ENCODE measurements at regions not wholly inside any gene's neighbourhood (a gene's known extent, or its start where the extent isn't known, plus 50 kb on each side); places are given as distances from the start of the nearest gene placed in this dataset.

DNA sequence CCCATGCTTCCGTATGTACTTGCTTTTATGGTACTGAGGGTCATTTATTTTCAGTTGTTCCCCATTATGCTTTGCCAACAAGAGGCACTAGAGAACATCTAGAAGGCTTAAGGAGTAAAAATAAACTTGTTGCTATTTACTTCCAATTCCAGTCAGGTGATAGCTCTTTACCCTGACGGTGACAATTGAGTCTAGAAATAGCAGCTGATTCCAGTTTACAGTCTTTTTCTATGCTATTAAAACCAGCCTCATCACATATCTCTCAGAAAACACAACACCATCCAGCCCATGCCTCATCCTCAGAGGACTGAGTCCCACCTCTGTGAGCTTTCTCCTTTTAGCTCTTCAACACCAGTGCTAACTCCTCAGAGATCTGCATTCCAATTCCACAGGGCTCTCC lies 327.0 kb downstream of the GPD2 start:
- H3K4me2 ChIP-seq (ENCODE audit: low read length) = no peak overlapping the region
- no peak for TF ChIP-seq EZH2phosphoT487 (IDR thresholded peaks at IDR 0.05; ENCODE audit: borderline replicate concordance, low read length)
- TF ChIP-seq, protein P1, sequence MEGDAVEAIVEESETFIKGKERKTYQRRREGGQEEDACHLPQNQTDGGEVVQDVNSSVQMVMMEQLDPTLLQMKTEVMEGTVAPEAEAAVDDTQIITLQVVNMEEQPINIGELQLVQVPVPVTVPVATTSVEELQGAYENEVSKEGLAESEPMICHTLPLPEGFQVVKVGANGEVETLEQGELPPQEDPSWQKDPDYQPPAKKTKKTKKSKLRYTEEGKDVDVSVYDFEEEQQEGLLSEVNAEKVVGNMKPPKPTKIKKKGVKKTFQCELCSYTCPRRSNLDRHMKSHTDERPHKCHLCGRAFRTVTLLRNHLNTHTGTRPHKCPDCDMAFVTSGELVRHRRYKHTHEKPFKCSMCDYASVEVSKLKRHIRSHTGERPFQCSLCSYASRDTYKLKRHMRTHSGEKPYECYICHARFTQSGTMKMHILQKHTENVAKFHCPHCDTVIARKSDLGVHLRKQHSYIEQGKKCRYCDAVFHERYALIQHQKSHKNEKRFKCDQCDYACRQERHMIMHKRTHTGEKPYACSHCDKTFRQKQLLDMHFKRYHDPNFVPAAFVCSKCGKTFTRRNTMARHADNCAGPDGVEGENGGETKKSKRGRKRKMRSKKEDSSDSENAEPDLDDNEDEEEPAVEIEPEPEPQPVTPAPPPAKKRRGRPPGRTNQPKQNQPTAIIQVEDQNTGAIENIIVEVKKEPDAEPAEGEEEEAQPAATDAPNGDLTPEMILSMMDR (IDR thresholded peaks at IDR 0.05; ENCODE audit: low read depth, low read length, poor library complexity, severe bottlenecking) = no peak
- no peaks in the 10 kb centered on the region for H3K36me3 ChIP-seq (ENCODE audit: control insufficient read depth, low read length)
- no peaks in the 10 kb centered on the region for H3K79me2 ChIP-seq (ENCODE audit: control insufficient read depth, low read length)
- no peaks in the 10 kb centered on the region for H3K9me2 ChIP-seq (replicated peaks; ENCODE audit: control insufficient read depth, low read length)
- no peaks in the 10 kb centered on the region for H4K20me1 ChIP-seq (ENCODE audit: control insufficient read depth, insufficient read depth, low read depth, low read length)
- no peaks in the 10 kb centered on the region for H3F3A ChIP-seq (ENCODE audit: control insufficient read depth, insufficient read depth)
- H3K4me3 ChIP-seq (ENCODE audit: low read length) = no peak overlapping the region
- no peaks in the 10 kb centered on the region for H3K4me1 ChIP-seq (ENCODE audit: control insufficient read depth, low read length)
- H3K27me3 ChIP-seq (ENCODE audit: control insufficient read depth, low read length) = no peaks in the 10 kb centered on the region
- H3K9me3 ChIP-seq (ENCODE audit: control insufficient read depth, insufficient read depth, low read length) = no peaks in the 10 kb centered on the region
- H3K27ac ChIP-seq (ENCODE audit: low read depth, low read length) = no peak overlapping the region

DNA sequence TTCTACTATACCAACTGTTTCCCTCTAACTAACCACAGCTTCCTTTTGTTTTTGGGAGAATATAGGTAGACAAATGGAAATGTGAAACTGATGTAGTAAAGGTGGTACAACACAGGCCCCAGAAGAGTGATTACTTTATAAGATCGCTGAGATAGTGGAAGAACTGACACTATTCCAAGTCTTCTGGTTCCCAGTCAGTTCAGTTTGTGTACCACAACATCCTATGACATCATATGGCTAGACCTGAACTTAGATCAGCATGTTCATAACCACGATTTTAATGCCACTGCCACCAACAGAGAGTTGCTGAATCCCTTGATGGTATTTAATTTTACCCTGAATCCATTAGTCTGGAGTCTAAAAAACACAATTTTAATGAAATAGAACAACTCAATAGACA lies 328.9 kb downstream of the GPD2 start:
- no peaks in the 10 kb centered on the region for H4K20me1 ChIP-seq (ENCODE audit: control insufficient read depth, insufficient read depth, low read depth, low read length)
- H3K36me3 ChIP-seq (ENCODE audit: control insufficient read depth, low read length) = no peaks in the 10 kb centered on the region
- H3K4me2 ChIP-seq (ENCODE audit: low read length) = no peak overlapping the region
- no peak for TF ChIP-seq EZH2phosphoT487 (IDR thresholded peaks at IDR 0.05; ENCODE audit: borderline replicate concordance, low read length)
- no peaks in the 10 kb centered on the region for H3K79me2 ChIP-seq (ENCODE audit: control insufficient read depth, low read length)
- no peak overlapping the region for H3K4me3 ChIP-seq (ENCODE audit: low read length)
- no peaks in the 10 kb centered on the region for H3F3A ChIP-seq (ENCODE audit: control insufficient read depth, insufficient read depth)
- H3K9me3 ChIP-seq (ENCODE audit: control insufficient read depth, insufficient read depth, low read length) = no peaks in the 10 kb centered on the region
- H3K9me2 ChIP-seq (replicated peaks; ENCODE audit: control insufficient read depth, low read length) = no peaks in the 10 kb centered on the region
- no peak overlapping the region for H3K27ac ChIP-seq (ENCODE audit: low read depth, low read length)
- H3K27me3 ChIP-seq (ENCODE audit: control insufficient read depth, low read length) = no peaks in the 10 kb centered on the region
- H3K4me1 ChIP-seq (ENCODE audit: control insufficient read depth, low read length) = no peaks in the 10 kb centered on the region

DNA sequence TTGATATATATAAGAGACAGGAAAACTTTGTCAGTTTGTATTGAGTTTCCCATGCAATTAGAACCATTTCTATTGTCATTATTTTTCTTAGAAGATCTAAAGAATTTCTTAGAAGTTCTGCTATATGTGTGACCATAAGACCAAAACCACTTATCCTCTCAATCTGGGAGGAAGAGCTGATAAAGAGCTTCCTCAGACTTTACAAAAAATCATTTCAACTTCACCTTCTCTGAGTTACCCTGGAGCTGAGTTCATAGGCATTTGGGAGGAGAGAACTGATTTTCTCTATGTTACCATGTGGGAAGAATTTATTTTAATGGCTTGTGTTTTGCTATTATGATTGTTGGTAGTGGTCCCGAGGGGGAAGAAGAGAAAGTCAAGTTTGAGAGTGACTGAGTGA lies 329.3 kb downstream of the GPD2 start:
- Histone ChIP-seq H3K4me1 (ENCODE audit: control insufficient read depth, low read length) (no peaks in the 10 kb centered on the region), H3K9me3 (ENCODE audit: control insufficient read depth, insufficient read depth, low read length) (no peaks in the 10 kb centered on the region), H3K4me2 (ENCODE audit: low read length) (no peak overlapping the region), H3K36me3 (ENCODE audit: control insufficient read depth, low read length) (no peaks in the 10 kb centered on the region), H3K4me3 (ENCODE audit: low read length) (no peak overlapping the region), H3K79me2 (ENCODE audit: control insufficient read depth, low read length) (no peaks in the 10 kb centered on the region), H3K27me3 (ENCODE audit: control insufficient read depth, low read length) (no peaks in the 10 kb centered on the region), H3K27ac (ENCODE audit: low read depth, low read length) (no peak overlapping the region), H3F3A (ENCODE audit: control insufficient read depth, insufficient read depth) (no peaks in the 10 kb centered on the region), H4K20me1 (ENCODE audit: control insufficient read depth, insufficient read depth, low read depth, low read length) (no peaks in the 10 kb centered on the region), H3K9me2 (replicated peaks; ENCODE audit: control insufficient read depth, low read length) (no peaks in the 10 kb centered on the region)
- TF ChIP-seq, protein P1 (IDR thresholded peaks at IDR 0.05; ENCODE audit: low read depth, low read length, poor library complexity, severe bottlenecking) = no peak
- TF ChIP-seq EZH2phosphoT487 (IDR thresholded peaks at IDR 0.05; ENCODE audit: borderline replicate concordance, low read length) = no peak

DNA sequence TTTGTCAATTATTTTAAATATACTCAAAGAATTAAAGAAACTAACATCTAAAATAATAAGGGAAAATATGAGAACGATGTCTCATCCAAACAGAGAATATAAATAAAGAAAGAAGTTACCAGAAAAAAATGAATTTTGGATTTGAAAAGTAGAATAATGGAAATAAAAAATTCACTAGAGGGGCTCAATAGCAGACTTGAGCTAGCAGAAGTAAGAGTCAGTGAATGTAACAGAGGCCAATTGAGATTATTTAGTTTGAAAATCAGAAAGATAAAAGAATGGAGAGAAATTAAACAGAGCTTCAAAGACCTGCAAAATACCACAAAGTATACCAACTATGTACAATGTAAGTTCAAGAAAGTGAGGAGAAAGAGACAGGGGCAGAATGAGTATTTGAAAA lies 333.6 kb downstream of the GPD2 start:
- Histone ChIP-seq H3K9me2 (replicated peaks; ENCODE audit: control insufficient read depth, low read length) (no peaks in the 10 kb centered on the region), H3F3A (ENCODE audit: control insufficient read depth, insufficient read depth) (no peaks in the 10 kb centered on the region), H3K36me3 (ENCODE audit: control insufficient read depth, low read length) (no peaks in the 10 kb centered on the region), H3K9me3 (ENCODE audit: control insufficient read depth, insufficient read depth, low read length) (no peaks in the 10 kb centered on the region), H4K20me1 (ENCODE audit: control insufficient read depth, insufficient read depth, low read depth, low read length) (no peaks in the 10 kb centered on the region), H3K79me2 (ENCODE audit: control insufficient read depth, low read length) (no peaks in the 10 kb centered on the region), H3K4me1 (ENCODE audit: control insufficient read depth, low read length) (no peaks in the 10 kb centered on the region), H3K27ac (ENCODE audit: low read depth, low read length) (no peak overlapping the region), H3K4me3 (ENCODE audit: low read length) (no peak overlapping the region), H3K4me2 (ENCODE audit: low read length) (no peak overlapping the region), H3K27me3 (ENCODE audit: control insufficient read depth, low read length) (no peaks in the 10 kb centered on the region)
- TF ChIP-seq EZH2phosphoT487 (IDR thresholded peaks at IDR 0.05; ENCODE audit: borderline replicate concordance, low read length) = no peak
- TF ChIP-seq, protein P1 (IDR thresholded peaks at IDR 0.05; ENCODE audit: low read depth, low read length, poor library complexity, severe bottlenecking) = no peak

All from DOHH2 (cell line).